Activated CD8-positive, alpha-beta memory T cell treated with anti-CD3 and anti-CD28 coated beads for 1 hour (primary cell): ENCODE measurements at regions not wholly inside any gene's neighbourhood (a gene's known extent, or its start where the extent isn't known, plus 50 kb on each side); places are given as distances from the start of the nearest gene placed in this dataset.
"Not testable (repeated sequence)": the region's sequence is repeated elsewhere in the genome, so short reads cannot be mapped to it uniquely, and the experiment has no call there.

Source experiments
- DNase-seq, 2 donors: peaks; one replicate each; pipeline ENCODE4 v3.0.0-alpha.2; 2020; ENCODE audit warnings: low read depth in 1 of 2; ENCODE audit errors: extremely low read depth in 1 of 2

- not testable (repeated sequence) for DNase-seq
Observed at GRCh38 chr9:65454666-65455065, 169.7 kb upstream of the FOXD4L5 start.

DNA sequence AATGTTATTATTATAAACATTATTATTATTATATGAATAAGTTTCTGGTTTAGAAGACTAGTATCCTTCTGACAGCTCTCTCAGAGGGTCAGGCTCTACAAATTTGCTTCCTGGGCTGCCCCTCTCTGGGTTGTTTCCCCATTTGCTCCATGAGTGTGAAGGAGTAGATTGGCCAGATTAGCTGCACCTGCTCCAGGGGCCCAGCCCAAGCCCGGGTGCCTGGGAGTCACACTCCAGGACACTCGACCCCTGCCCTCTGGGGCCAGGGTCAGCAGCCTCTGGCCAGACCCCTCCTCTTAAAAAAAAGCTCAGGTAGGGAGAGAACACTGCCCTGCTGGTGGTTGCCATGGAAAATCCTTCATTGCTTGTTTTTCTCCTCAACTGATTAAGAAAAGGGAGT lies 169.0 kb upstream of the FOXD4L5 start:
- not testable (repeated sequence) for DNase-seq

DNA sequence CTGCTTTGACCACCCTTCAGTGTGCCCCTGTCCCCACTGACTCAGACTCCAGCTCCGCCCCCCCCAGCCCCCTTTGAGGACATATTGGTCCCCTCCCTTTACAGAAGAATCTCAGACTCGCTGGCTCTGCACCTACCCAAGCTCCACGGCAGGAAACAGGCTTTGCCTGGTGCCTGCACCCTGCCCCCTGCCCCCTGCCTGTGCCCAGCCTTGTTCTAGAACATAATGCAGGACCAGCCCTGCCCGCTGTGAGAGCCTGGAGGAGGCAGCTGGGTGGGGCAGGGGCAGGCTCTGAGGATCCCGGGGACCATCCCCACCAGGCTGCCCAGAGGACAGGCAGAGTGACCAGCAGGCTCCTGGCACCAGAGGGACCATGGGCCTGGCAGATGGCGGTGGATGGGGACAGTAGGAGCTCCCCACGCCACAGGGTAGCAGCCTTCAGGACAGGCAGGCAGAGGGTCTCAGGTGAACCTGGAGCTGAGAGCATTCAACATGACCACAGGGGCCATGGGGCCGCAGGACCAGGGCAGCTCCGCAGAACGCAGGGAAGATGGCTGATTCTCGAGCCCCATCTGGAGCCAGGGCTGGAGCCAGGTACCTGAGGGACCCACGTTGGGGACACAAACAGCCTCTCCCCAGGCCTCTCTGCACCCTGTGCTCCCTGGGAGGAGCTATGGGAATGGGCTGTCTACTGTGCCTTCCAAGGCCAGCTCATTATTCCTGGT lies 165.0 kb upstream of the FOXD4L5 start:
- not testable (repeated sequence) for DNase-seq

DNA sequence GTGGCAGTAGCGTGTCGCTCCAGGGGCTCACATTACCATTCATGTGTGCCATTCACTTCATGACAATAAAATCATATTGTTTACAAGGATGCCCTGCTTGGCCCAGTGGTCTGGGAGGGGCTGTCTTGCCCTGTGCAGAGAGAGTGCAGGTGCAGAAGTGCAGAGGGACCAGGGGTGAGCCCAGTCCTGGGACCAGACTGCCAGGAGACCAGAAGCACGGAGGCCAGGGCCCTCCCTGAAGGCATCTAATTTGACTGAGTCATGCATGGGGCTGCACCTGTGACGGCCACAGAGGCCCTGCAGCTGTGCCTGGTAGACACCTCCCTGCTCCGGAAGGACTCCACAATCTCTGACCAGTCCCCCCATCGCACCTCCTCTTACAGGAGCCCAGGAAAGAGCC lies 164.4 kb upstream of the FOXD4L5 start:
- no peak for DNase-seq

GRCh38 chr9:65447146-65447545 lies 162.1 kb upstream of the FOXD4L5 start:
- not testable (repeated sequence) for DNase-seq

DNA sequence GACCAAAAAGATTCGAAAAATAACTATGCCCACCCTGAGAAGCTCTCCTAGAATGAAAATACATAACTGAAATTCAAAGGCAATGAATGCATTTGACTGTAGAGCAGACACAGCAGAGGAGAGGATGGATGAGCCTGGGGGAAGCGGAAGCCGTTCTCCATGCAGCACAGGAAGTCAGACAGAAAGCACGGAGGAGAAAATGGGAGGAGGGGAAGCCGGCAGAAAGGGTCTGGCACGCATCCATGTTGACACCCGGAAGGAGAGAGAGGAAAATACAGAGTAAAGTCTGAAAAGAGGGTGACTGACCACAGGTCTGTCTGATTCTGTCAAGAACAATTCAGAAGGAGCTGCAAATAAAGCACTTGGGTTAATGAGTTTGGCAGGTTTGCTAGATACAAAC lies 161.0 kb upstream of the FOXD4L5 start:
- not testable (repeated sequence) for DNase-seq

DNA sequence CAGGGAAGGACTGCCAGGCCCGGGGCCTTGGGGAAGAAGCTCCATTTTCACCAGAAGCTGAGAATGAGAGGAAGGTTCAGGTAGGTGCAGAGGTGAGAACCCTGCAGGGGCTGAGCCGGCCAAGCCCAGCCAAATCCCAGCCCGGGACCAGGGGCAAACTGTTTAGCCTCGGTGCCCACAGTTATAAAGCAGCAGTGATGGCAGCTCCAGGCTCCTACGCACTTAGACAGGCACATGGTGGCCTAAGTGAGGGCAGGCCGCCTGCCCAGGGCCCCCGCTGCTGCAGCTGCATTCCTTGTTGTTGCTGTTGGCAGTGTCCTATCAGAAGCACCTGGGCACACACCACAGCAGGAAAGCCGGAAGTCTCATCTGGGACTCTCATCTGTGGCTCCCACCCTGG lies 159.9 kb upstream of the FOXD4L5 start:
- DNase-seq = no peak

GRCh38 chr9:65442116-65442515 lies 157.1 kb upstream of the FOXD4L5 start:
- not testable (repeated sequence) for DNase-seq

GRCh38 chr9:65441324-65441920 lies 156.4 kb upstream of the FOXD4L5 start:
- not testable (repeated sequence) for DNase-seq

DNA sequence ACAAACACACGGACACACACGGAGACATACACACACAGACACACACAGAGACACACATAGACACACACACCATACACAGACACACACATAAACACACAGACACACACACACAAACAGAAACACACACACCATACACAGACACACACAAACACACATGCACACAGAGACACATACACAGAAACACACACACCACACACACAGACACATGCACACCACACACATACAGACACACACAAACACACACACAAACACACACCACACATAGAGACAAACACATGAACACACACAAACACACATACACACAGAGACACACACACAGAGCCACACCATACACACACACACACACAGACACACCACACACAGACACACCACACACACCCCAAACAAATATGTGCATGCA lies 152.7 kb upstream of the FOXD4L5 start:
- no peak for DNase-seq

GRCh38 chr9:65435464-65435863 lies 150.5 kb upstream of the FOXD4L5 start:
- DNase-seq = no peak

DNA sequence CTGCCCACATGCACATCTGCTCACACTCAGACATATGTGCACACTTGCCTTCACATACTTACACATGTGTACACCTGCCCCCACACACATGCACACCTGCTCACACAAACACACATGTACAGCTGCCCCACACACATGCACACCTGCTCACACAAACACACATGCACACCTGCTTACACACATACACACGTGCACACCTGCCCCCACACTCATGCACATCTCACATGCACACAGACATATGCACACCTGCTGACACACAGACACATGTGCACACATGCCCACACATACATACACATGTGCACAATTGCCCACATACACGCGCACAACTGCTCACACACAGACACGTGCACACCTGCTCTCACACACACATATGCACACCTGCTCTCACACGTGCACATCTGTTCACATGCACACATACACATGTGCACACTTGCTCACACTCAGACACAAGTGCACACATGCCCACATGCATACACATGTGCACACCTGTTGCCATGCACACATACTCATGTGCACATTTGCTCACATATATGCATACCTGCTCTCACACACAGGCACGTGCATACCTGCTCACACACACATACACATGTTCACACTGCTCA lies 147.8 kb upstream of the FOXD4L5 start:
- no peak for DNase-seq

GRCh38 chr9:65432051-65432450 lies 147.0 kb upstream of the FOXD4L5 start:
- no peak for DNase-seq

- no peak for DNase-seq
Observed at GRCh38 chr9:65430221-65430620, 145.2 kb upstream of the FOXD4L5 start.

DNA sequence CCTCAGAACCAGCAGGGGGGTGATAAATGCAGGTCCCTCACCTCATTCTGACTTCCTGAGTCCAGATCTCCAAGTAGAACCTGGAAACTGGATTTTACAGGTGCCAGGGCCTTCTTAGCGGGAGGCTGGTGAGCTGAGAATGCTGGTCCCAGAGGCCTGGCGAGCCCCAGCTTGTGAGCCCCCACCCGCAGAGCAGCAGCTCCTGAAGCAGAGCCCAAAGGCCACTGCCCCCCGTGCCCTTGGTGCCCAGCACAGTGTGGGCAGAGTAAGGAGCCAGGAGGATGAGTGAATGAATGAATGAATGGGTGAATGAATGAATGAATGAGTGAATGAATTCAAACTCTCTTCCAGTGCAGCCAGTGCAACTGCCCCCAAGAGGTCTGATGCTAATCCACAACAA lies 142.4 kb upstream of the FOXD4L5 start:
- not testable (repeated sequence) for DNase-seq

GRCh38 chr9:65426813-65427212 lies 141.8 kb upstream of the FOXD4L5 start:
- DNase-seq = not testable (repeated sequence)

- DNase-seq = no peak
Observed at GRCh38 chr9:65426231-65426630, 141.2 kb upstream of the FOXD4L5 start.

- DNase-seq = not testable (repeated sequence)
Observed at GRCh38 chr9:65425183-65425582, 140.2 kb upstream of the FOXD4L5 start.

DNA sequence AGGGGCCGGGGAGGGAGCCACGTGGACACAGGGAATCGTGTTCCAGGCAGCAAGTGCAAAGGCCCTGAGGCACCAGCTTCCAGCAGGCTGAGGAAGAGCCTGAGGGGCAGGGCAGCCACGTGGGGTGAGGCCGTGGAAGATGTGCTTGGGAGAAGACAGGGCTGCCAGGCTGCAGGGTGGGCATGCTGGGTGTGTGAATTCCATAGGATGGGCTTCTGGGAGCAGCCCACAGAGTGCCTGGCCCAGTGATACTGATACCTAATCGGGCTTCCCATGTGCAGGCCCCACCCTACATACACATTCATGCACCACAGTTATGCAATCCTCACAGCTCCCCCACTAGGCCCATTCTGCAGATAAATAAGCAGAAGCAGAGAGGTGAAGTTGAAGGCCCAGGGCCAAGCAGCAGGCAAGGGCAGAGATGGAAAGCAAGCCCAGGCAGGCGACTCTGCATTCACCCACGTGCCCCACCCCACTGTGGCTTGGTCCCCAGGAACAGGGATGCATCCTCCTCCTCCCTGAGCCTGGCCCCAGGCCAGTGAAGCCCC lies 139.5 kb upstream of the FOXD4L5 start:
- not testable (repeated sequence) for DNase-seq

GRCh38 chr9:65423691-65424436 lies 138.9 kb upstream of the FOXD4L5 start:
- not testable (repeated sequence) for DNase-seq
